ENCODE measurements at regions not wholly inside any gene's neighbourhood (a gene's known extent, or its start where the extent isn't known, plus 50 kb on each side); places are given as distances from the start of the nearest gene placed in this dataset.

- no peak for DNase-seq
Observed at GRCh38 chr4:147328189-147328588, 152.7 kb upstream of the EDNRA start.

GRCh38 chr4:147328756-147329446, 152.0 kb upstream of the EDNRA start:
- DNase-seq, result no peak

- DNase-seq, result no peak
Observed at GRCh38 chr4:147332091-147332490, 148.8 kb upstream of the EDNRA start.

GRCh38 chr4:147334478-147334877, 146.4 kb upstream of the EDNRA start:
- DNase-seq, result no peak

- DNase-seq, result no peak
Observed at GRCh38 chr4:147335183-147335582, 145.7 kb upstream of the EDNRA start.

GRCh38 chr4:147336252-147336651, 144.6 kb upstream of the EDNRA start:
- DNase-seq, result no peak

GRCh38 chr4:147339100-147339499, 141.8 kb upstream of the EDNRA start:
- DNase-seq, result no peak

GRCh38 chr4:147340111-147340510, 140.8 kb upstream of the EDNRA start:
- no peak for DNase-seq

GRCh38 chr4:147340591-147341120, 140.2 kb upstream of the EDNRA start:
- DNase-seq, result no peak

GRCh38 chr4:147343692-147344091, 137.2 kb upstream of the EDNRA start:
- no peak for DNase-seq

- no peak for DNase-seq
Observed at GRCh38 chr4:147345662-147346061, 135.2 kb upstream of the EDNRA start.

GRCh38 chr4:147347217-147347616, 133.7 kb upstream of the EDNRA start:
- DNase-seq, result no peak

GRCh38 chr4:147349193-147349592, 131.7 kb upstream of the EDNRA start:
- DNase-seq, result no peak

- no peak for DNase-seq
Observed at GRCh38 chr4:147351083-147351787, 129.7 kb upstream of the EDNRA start.

GRCh38 chr4:147354237-147354636, 126.7 kb upstream of the EDNRA start:
- DNase-seq, result no peak

GRCh38 chr4:147355032-147355656, 125.8 kb upstream of the EDNRA start:
- DNase-seq, result no peak

- no peak for DNase-seq
Observed at GRCh38 chr4:147355847-147356246, 125.0 kb upstream of the EDNRA start.

- DNase-seq, result no peak
Observed at GRCh38 chr4:147360301-147360700, 120.6 kb upstream of the EDNRA start.

- no peak for DNase-seq
Observed at GRCh38 chr4:147361726-147362125, 119.2 kb upstream of the EDNRA start.

- DNase-seq, result no peak
Observed at GRCh38 chr4:147362938-147363337, 118.0 kb upstream of the EDNRA start.

- no peak for DNase-seq
Observed at GRCh38 chr4:147363514-147363913, 117.4 kb upstream of the EDNRA start.

- no peak for DNase-seq
Observed at GRCh38 chr4:147365396-147365795, 115.5 kb upstream of the EDNRA start.

- no peak for DNase-seq
Observed at GRCh38 chr4:147366164-147366563, 114.7 kb upstream of the EDNRA start.

GRCh38 chr4:147367891-147368290, 113.0 kb upstream of the EDNRA start:
- DNase-seq, result no peak
